Esophagus squamous epithelium (tissue), 4 donors: ENCODE measurements at regions not wholly inside any gene's neighbourhood (a gene's known extent, or its start where the extent isn't known, plus 50 kb on each side); places are given as distances from the start of the nearest gene placed in this dataset.

ENCODE experiments used
- CTCF ChIP-seq, 6 experiments: fragments of 450-650 bp in 4 of 6; fragments of 200-600 bp in 2 of 6; sonication (generic) in 2 of 6; IDR thresholded peaks; one replicate each; pipeline ENCODE4 v1.5.1; 2016 to 2019; ENCODE audit warnings: antibody characterized with exemption in 6 of 6, mild to moderate bottlenecking in 4 of 6, moderate library complexity in 4 of 6
- POLR2A ChIP-seq, 4 donors: fragments of 450-650 bp; IDR thresholded peaks; one replicate each; pipeline ENCODE4 v1.6.1; 2017; ENCODE audit warnings: antibody characterized with exemption in 4 of 4, mild to moderate bottlenecking in 4 of 4, moderate library complexity in 3 of 4

GRCh38 chr4:118587946-118588345 is 97.2 kb upstream of the METTL14 start:
- no peak for TF ChIP-seq CTCF (IDR thresholded peaks at IDR 0.05)
- no peak for TF ChIP-seq POLR2A (IDR thresholded peaks at IDR 0.05)
